NCI-H2196 (cell line): ENCODE measurements at regions not wholly inside any gene's neighbourhood (a gene's known extent, or its start where the extent isn't known, plus 50 kb on each side); places are given as distances from the start of the nearest gene placed in this dataset.
"Not testable (repeated sequence)": the region's sequence is repeated elsewhere in the genome, so short reads cannot be mapped to it uniquely, and the experiment has no call there.

ENCODE experiments used
- DNase-seq: peaks from one replicate; lab custom pipeline; 2025; ENCODE audit not compliant: unreplicated experiment; lab: John Stamatoyannopoulos, UW

DNA sequence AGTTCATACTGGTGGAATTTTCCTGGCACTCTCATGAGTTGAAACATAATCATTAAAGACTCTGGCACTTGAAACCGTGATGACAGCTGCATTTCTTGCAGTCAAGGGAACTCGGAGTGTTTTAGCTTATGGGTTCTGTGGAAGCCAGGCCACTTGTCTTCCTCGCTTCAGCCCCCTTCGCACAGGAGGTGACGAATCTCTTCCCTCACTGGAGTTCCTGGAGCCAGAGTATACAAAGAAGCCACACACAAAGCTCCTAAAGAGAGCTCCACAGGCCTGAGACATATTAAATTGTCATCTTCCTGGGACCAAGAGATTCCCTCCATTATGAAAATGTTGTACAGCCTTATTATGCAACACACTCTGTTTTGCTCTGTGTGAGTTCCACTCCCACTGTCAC lies 964.1 kb downstream of the TMEM121 start:
- DNase-seq = no peak

DNA sequence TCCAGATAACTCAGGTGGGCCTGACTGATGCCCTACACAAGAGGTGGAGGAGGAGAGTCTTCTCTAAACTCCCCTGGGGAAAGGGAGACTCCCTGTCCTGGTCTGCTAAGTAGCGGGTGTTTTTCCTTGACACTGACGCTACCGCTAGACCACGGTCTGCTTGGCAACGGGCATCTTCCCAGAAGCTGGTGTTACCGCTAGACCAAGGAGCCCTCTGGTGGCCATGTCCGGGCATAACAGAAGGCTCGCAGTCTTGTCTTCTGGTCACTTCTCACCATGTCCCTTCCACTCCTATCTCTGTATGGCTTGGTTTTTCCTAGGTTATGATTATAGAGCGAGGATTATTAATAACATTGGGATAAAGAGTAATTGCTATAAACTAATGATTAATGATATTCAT lies 965.5 kb downstream of the TMEM121 start:
- DNase-seq = no peak

DNA sequence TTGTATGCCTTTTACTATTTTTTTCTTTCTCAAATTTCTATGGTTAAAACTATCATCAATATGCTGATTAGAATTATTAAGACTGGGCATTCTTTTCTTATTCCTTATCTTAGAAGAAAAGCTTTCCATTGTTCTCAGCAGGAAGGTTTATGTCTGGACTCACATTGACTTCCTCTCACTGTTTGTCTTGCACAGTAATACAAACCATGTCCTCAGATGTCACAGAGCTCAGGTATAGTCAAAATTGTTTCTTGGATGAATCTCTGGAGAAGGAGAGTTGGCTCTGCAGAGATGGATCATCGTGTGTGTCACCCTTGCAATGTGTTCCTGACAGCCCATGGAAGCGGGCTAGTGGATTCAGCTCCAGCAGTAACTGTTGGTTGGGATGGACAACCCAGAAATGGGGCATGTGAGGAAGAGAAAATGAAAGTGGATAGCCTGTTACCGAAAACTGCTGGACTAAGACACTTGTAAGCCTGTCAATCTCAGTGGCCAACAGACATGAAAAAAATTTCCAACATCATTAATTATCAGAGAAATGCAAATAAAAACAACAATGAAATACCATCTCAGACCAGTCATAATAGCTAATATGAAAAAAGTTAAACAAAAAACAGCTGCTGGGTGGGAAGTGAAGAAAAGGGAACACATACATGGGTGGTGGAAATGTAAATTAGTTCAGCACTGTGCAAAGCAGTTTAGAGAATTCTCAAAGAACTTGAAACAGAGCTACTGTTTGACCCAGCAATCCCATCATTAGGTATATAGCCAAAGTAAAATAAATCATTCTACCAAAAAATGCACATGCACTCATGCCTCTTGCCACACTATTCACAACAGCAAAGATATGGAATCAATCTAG lies 967.8 kb downstream of the TMEM121 start:
- no peak for DNase-seq

DNA sequence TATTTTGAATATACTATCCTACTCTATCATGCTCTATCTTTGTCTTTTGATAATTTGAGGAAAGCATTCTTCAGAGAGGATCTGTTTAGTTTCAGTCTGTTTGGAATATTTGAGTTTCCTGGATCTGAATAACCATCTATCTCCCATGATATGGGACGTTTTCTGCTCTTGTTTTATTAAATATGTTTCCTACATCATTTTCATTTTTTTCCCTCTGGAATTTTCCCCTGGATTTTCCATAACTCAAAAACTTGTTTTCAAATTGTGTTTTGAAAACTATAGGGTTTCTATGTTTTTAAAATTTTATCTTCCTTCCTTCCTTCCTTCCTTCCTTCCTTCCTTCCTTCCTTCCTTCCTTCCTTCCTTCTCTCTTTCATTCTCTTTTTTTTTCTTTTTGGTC lies 974.2 kb downstream of the TMEM121 start:
- no peak for DNase-seq

DNA sequence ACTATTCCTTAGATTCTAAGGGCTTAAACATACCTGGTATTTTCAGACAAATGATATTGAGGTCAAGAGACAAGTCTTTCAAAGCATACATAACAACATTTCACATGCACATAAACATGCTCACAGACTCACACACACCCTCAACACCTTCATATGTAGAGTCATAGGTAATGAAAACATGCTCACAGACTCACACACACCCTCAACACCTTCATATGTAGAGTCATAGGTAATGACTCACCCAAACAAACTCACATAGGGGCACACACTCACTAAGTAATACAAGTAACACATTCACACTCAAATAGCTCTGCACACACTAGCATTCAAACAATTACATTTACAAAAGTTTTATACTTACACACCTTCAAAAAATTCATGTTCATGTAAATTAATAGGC lies 975.5 kb downstream of the TMEM121 start:
- no peak for DNase-seq

DNA sequence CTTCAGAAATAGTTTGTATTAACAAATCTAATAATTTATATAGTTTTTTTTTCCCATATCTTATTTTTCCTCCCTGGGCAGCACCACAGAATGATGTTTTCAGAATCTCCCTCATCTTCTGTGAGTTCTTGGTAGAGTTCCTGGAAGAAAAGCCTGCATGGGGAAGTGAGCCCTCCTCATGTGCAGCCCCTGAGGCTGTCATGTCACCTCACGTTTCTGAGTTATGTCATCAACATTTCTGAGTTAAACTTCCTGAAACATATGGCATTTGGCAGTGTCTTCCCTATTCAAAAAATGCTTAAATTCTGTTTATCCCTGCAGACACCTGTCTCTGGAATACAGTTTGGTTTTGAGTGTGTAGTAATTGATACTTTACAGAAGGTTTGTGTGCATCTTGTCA lies 979.0 kb downstream of the TMEM121 start:
- DNase-seq = no peak

DNA sequence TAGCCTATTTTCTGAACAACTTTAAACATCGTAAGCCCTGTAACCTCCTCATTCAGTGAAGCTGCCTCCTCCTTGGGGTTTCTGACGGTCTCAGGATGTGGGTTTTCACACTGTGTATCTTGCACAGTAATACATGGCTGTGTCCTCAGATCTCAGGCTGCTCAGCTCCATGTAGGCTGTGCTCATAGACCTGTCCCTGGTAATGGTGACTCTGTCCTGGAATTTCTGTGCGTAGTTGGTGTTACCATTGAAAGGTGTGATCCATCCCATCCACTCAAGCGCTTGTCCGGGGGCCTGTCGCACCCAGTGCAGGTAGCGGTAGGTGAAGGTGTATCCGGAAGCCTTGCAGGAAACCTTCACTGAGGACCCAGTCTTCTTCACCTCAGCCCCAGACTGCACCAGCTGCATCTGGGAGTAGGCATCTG lies 980.5 kb downstream of the TMEM121 start:
- no peak for DNase-seq

DNA sequence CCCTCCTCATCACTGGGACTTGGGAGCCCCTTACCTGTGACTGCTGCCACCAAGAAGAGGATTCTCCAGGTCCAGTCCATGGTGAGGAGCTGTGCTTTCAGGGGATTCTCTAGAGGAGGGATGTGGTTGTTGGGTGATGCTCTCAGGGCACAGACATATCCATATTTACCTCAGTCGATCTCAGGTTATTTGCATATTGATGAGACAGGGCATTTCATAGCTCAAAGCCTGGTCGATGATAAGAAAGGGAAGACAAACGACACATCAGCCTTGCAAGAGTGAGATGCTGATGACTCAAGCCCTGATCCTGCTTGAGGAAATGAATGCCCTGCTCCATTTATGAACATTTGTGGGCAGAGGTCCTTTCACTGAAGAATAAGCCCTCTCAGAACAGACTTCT lies 981.0 kb downstream of the TMEM121 start:
- DNase-seq = no peak

DNA sequence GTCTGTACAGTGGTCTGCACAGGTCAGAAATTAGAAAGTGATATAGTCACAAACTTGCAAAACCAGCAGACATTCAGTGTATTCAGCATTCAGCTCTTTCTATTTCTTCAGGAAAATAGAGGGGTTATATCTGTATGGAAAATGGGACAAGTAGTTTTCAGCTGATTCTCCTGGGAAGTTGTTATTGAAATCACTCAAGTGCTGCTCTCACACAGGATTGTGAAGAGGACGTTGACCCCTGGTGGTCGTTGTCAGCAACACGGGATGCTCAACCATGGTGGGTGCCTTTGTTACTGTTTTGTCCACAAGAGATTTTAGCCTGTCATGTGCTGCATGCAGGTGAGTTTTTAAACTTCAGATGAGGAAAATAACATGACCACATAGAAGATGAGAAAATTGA lies 981.8 kb downstream of the TMEM121 start:
- no peak for DNase-seq

DNA sequence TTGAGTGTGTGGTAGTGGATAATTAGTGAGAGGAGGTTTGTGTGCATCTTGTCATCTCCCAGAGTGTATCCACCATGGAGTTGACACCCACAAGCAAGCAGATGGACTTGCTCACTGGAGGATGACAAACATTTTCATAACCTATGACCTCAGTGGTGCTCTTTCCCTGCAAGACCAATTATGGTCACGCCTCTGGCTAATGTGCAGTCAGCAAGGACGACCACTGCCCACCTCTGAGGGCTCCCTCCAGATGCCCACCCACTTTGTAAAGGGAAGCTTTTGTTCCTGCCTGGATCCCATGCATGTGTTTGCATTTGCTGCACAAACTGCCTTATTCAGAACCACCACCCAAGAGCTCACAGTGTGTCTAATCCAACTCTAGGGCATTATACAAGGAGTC lies 982.8 kb downstream of the TMEM121 start:
- no peak for DNase-seq

DNA sequence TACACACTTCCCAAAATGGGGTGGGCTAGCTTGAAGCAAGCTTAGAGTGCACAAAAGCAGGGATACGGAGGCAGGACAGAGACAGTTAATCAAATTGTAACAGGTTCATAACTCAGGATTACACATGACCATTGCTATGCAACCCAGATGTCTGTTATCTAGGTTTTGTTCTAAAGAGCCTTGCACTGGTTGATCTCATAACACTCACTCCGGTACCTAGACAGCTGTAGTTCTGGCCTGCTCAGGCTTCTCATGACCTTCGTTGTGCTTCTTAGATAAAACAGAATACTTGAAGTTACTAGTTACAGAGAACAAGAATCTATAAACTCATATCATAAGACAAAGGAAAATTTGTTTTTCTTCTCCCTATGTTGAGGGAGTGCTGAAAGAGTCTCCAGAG lies 983.4 kb downstream of the TMEM121 start:
- no peak for DNase-seq

DNA sequence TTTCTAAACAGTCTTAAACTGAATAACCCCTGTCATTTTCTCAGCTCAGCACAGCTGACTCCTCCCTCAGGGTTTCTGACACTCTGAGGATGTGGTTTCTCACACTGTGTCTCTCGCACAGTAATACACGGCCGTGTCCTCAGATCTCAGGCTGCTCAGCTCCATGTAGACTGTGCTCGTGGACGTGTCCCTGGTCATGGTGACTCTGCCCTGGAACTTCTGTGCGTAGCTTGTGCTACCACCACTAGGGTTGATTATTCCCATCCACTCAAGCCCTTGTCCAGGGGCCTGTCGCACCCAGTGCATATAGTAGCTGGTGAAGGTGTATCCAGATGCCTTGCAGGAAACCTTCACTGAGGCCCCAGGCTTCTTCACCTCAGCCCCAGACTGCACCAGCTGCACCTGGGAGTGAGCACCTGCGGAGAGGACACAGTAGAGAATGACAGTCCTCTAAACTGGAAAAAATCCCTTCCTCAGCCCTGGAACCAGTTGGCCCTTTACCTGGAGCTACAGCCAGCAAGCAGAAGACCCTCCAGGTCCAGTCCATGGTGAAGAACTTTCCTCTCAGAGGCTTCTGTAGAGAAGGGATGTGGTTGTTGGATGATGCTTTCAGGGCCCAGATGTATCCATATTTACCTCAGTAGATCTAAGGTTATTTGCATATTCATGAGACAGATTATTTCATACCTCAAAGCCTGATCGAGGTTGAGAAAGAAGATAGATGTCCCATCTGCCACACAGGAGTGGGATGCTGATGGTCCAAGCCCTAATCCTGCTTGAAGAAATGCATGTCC lies 984.8 kb downstream of the TMEM121 start:
- no peak for DNase-seq

DNA sequence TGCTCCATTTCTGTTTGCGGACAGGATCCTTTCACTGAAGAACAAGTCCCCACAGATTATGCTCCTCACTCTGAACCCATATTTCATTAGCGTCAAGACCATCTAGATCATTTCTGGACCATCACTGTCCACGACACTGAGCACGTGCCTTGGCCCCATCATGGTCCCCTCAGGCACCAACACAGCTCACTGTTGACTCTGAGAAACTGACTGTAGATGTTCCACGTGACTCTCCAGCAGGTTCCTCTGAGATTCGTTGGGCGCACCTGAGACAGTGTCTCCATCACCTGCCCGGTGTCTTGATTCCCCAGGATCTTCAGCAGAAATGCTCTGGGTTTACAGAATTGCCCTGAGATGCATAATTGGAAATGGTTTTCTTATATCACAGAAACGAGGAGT lies 985.4 kb downstream of the TMEM121 start:
- no peak for DNase-seq

DNA sequence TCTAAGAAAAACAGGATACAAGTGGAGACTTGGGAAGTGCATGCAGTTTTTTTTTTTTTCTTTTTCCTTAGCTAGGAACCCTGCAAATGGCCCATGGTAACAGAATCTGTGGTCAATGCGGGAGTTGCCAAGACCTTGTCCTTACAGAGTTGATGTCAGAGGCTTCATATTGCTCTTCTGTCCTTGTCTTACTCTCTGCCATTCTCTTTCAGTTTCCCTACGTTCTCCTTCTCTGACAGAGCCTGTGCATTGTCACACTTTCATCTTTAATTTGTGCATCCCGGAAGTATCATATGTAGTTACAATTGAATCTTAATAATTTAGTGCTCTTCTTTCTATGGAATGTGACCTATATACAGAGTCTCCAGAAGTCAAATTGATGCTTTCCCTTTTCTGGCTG lies 986.9 kb downstream of the TMEM121 start:
- DNase-seq = no peak

DNA sequence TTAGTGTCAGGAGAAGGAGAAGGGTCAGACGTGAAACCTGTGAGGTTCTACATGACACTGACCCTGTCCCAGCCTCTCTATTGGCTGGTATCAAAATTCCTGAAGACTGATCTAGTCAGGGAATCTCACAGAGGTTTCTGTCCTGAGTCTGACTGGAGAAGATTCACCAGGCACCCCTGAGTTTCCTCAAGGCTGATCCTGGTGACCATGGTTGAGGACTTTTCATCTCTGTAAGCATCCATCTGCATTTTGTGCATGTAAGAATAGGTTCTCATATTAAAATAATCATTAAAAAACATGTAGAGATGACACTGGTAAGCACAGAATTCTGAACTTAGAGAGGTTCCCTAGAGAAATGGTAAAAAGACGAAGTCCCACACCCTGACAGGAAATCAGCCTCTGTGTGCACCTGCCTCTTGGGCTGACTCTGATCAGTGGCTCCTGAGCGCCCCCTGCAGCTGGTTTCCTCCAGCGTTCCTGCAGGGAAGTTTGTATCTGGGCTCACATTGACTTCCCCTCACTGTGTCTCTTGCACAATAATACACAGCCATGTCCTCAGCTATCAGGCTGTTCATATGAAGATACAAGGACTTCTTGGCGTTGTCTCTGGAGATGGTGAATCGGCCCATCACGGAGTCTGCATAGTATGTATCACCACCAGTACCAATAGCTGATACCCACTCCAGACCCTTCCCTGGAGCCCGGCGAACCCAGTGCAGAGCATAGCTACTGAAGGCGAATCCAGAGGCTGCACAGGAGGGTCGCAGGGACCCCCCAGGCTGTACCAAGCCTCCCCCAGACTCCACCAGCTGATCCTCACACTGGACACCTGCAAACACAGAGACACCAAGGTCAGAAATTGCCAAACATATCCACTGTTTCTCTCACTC lies 991.9 kb downstream of the TMEM121 start:
- DNase-seq = no peak

DNA sequence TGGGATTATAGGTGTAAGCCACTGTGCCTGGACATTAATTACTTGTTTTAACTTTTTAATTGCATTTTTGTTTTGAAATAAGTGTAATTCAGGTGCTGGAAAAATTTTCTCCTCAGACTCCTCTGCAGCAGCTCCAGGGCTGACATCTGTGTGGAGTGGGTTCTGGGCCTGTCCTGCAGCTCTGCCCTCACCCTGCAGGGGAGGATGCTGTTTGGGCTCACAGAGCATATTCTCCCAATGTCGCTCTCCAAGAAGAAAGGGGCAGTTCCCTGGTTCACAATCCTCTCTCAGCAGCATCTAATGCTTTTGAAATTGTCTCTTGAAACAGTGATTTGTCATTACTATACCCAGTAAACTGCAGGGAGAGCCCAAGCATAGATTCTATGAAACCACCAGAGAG lies 995.7 kb downstream of the TMEM121 start:
- not testable (repeated sequence) for DNase-seq

DNA sequence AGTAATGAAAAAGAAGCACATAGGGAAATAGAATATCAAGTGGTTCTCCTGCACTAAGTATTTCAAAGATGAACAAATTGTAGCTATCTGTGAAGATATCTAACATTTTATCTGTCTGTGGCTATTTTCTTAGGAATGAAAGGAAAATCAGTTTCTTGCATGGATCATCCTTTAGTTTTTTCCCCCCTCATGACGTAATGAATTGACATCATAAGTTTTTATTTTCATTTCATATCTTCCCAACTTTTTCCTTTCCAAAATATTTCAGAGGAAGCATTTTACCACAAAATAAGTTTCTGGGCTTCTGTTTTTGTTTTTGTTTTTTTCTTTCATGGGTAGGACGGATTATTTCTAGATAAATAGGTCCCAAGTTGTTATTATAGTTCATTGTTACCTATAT lies 996.6 kb downstream of the TMEM121 start:
- DNase-seq = no peak

DNA sequence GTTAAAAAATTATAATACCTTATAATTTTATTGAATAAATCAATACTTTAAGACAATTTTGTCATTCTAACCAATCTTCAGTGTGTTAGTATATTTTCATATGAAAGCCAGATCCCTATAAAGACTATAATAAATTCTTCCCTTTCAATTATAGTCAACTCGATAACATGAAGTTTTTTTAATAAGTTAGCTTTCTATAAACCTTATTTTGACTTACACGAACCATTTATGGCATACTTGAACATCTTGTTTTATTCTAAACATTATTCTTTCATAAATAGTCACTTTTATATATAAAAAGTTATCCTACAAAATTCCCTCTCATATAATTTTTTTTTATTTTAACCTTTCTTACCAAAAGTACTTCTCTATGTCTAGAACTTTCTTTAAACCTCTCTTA lies 1002.3 kb downstream of the TMEM121 start:
- no peak for DNase-seq

DNA sequence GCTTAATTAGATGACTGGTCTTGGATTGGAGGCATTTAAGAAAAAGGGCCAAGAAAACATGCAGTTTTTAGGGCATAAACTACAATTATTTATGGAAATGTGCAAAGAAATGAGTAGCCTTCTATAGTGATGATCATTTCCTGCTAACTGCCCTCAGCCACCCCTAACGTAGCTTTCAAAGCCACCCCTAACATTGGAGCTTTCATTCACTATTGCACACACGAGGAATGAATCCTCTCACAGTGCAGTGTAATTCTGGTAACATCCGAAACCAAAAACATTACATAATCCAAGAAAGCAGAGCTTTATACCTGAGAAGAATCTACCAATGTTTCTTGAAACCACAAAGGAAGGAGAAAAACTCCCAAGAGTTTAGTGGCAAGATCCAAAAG lies 1003.6 kb downstream of the TMEM121 start:
- no peak for DNase-seq

DNA sequence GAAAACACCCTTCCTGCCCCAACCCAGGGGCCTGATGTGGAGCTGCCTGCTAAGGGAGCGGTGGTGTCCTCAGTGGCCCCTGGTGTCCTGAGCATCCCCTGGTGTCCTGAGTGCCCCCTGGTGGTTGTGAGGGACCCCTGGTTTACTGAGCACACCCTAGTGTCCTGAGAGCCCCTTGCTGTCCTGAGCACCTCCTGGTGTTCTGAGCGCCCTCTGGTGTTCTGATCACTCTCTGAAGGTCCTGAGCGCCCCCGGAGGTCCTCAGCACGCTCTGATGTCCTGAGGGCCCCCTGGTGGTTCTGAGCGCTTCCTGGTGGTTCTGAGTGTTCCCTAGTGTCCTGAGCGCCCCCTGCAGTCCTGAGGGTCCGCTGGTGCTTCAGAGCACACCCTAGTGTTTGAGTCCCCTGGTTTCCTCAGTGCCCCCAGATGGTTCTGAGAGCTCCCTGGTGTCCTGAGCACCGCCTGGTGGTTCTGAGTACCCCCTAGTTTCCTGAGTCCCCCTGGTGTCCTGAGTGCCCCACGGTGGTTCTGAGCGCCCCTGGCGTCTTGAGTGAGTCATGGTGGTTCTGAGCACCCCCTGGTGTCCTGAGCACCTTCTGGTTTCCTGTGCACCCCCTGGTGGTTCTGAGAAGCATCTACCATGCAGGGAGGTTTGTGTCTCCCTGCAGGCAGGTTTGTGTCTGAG lies 1004.2 kb downstream of the TMEM121 start:
- DNase-seq = no peak

DNA sequence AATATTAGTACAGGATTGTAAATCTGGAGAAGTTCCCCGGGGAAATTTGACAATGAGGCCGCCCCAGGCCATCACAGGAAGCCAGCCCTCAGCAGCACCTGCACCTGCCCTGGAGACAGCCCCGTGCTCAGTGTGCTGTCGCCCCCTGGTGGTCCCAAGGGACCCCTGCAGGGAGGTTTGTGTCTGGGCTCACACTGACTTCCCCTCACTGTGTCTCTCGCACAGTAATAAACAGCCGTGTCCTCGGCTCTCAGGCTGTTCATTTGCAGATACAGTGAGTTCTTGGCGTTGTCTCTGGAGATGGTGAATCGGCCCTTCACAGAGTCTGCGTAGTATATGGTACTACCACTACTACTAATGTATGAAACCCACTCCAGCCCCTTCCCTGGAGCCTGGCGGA lies 1011.2 kb downstream of the TMEM121 start:
- DNase-seq = not testable (repeated sequence)
